Chondrocyte (in vitro differentiated cells): ENCODE measurements at regions not wholly inside any gene's neighbourhood (a gene's known extent, or its start where the extent isn't known, plus 50 kb on each side); places are given as distances from the start of the nearest gene placed in this dataset.

Source experiments
- DNase-seq: peaks from one replicate; pipeline ENCODE4 v3.0.0; 2021; ENCODE audit warnings: mixed read lengths, low spot score
- H3K27ac Mint-ChIP-seq: one replicate; pipeline ENCODE4 v1.8.0; 2021; ENCODE audit warnings: mild to moderate bottlenecking, moderate library complexity, mixed read lengths; ENCODE audit not compliant: unreplicated experiment
- H3K27me3 Mint-ChIP-seq: 2 replicates; pipeline ENCODE4 v1.8.0; 2021; ENCODE audit warnings: low read depth, mixed read lengths
- H3K36me3 Mint-ChIP-seq: 2 replicates; pipeline ENCODE4 v1.8.0; 2021; ENCODE audit warnings: low read depth, mixed read lengths
- H3K4me1 Mint-ChIP-seq: 2 replicates; pipeline ENCODE4 v1.8.0; 2021; ENCODE audit warnings: low read depth, mild to moderate bottlenecking, mixed read lengths
- H3K4me3 Mint-ChIP-seq: one replicate; pipeline ENCODE4 v1.8.0; 2021; ENCODE audit warnings: mild to moderate bottlenecking, moderate library complexity, mixed read lengths; ENCODE audit not compliant: unreplicated experiment
- H3K9me3 Mint-ChIP-seq: 2 replicates; pipeline ENCODE4 v1.8.0; 2021; ENCODE audit warnings: low read depth, mixed read lengths
- TF ChIP-seq, protein P1 (sequence below): fragments of 200-600 bp; sonication (generic); IDR thresholded peaks from 2 replicates; pipeline ENCODE4 v1.5.0; 2021; ENCODE audit warnings: antibody characterized with exemption, mild to moderate bottlenecking, moderate library complexity

DNA sequence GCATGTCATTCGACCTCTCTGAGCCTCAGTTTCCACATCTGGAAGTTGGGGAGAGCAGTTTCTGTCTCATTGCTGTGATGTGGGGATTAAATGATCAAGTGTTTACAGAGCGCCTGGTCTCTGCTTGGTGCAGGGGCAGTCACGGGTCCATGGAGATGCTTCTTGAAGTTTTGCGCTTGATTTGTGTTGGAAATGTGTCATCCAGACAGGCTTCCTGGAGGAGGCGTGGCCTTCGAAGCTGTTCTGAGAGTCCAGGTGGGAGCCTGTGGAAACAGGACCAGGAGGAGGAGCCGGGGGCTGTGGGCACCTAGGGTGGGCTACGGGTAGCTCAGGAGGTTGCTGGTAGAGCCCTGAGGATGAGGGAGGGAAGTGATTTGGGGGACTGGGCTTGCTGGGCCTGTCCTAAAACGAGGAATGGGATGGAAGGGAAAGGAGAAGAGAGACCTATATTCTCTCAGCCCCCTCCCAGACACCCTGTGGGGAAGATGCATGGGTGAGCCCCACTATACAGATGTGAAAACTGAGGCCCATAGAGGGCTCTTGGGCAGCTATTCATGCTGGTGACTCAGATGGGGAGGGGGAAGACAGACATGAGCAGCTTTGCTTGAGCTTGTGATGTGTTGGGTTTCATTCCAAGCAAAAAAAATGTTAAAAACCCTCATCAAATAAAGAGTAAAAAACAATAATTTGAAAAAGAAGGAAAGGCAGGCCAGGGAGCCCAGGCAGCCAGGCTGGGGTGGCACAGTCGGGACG, 107.2 kb upstream of the WNT4 start:
- no peaks in the 10 kb centered on the region for H3K36me3 Mint-ChIP-seq
- peaks cover 48% of the 10 kb centered on the region for H3K4me1 Mint-ChIP-seq
- TF ChIP-seq, protein P1, sequence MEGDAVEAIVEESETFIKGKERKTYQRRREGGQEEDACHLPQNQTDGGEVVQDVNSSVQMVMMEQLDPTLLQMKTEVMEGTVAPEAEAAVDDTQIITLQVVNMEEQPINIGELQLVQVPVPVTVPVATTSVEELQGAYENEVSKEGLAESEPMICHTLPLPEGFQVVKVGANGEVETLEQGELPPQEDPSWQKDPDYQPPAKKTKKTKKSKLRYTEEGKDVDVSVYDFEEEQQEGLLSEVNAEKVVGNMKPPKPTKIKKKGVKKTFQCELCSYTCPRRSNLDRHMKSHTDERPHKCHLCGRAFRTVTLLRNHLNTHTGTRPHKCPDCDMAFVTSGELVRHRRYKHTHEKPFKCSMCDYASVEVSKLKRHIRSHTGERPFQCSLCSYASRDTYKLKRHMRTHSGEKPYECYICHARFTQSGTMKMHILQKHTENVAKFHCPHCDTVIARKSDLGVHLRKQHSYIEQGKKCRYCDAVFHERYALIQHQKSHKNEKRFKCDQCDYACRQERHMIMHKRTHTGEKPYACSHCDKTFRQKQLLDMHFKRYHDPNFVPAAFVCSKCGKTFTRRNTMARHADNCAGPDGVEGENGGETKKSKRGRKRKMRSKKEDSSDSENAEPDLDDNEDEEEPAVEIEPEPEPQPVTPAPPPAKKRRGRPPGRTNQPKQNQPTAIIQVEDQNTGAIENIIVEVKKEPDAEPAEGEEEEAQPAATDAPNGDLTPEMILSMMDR = no peak
- DNase-seq = no peak
- H3K9me3 Mint-ChIP-seq = no peaks in the 10 kb centered on the region
- peaks cover 24% of the 10 kb centered on the region for H3K27me3 Mint-ChIP-seq
- H3K4me3 Mint-ChIP-seq = no peak overlapping the region
- no peak overlapping the region for H3K27ac Mint-ChIP-seq

GRCh38 chr1:22250724-22251123, 107.8 kb upstream of the WNT4 start:
- TF ChIP-seq, protein P1 = no peak
- H3K27me3 Mint-ChIP-seq = peaks cover 24% of the 10 kb centered on the region

DNA sequence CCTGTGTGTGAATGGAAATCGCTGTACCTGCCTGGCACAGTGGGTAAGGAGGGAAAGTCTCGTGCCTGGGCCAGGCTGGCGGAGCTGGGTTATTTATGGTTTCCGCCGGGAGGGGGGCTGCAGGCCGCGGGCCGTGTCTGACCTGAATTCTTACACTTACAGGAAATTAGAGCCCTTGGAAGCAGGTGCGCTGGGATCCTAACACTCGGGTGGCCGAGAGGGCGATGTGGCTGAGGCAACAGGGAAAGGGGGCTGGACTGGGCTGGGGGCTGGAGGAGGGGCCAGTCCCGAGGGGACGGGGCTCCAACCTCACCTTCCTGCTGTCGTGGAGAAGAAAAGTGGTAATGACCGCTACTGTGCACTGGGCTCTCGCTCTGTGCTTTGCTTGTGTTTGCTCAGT, 109.4 kb upstream of the WNT4 start:
- TF ChIP-seq, protein P1 = no peak
- H3K27ac Mint-ChIP-seq = no peak overlapping the region
- H3K27me3 Mint-ChIP-seq = peaks cover 16% of the 10 kb centered on the region
- no peaks in the 10 kb centered on the region for H3K9me3 Mint-ChIP-seq
- H3K4me3 Mint-ChIP-seq = no peak overlapping the region
- no peaks in the 10 kb centered on the region for H3K36me3 Mint-ChIP-seq
- peaks cover 55% of the 10 kb centered on the region for H3K4me1 Mint-ChIP-seq
- DNase-seq = no peak

More at GRCh38 chr1:22250724-22251123, 107.8 kb upstream of the WNT4 start:
- H3K9me3 Mint-ChIP-seq = no peaks in the 10 kb centered on the region
- no peak for DNase-seq
- no peak overlapping the region for H3K4me3 Mint-ChIP-seq
- peaks cover 49% of the 10 kb centered on the region for H3K4me1 Mint-ChIP-seq
- no peak overlapping the region for H3K27ac Mint-ChIP-seq
- no peaks in the 10 kb centered on the region for H3K36me3 Mint-ChIP-seq

- Mint-ChIP-seq H3K36me3 (no peaks in the 10 kb centered on the region), H3K27ac (peak overlapping the region; percentile 79), H3K27me3 (peaks cover 8% of the 10 kb centered on the region), H3K9me3 (no peaks in the 10 kb centered on the region), H3K4me3 (peak overlapping the region; percentile 11), H3K4me1 (peaks cover 55% of the 10 kb centered on the region)
- TF ChIP-seq, protein P1 = no peak
- DNase-seq = no peak
Measured at GRCh38 chr1:22253012-22253790, 110.3 kb upstream of the WNT4 start.

GRCh38 chr1:22254756-22255155, 111.9 kb upstream of the WNT4 start:
- DNase-seq = no peak
- H3K27me3 Mint-ChIP-seq = peaks cover 4% of the 10 kb centered on the region
- no peaks in the 10 kb centered on the region for H3K36me3 Mint-ChIP-seq
- TF ChIP-seq, protein P1 = no peak
- no peak overlapping the region for H3K4me3 Mint-ChIP-seq
- H3K9me3 Mint-ChIP-seq = no peaks in the 10 kb centered on the region
- peaks cover 62% of the 10 kb centered on the region for H3K4me1 Mint-ChIP-seq
- no peak overlapping the region for H3K27ac Mint-ChIP-seq
